WTC11 (cell line): ENCODE measurements at regions not wholly inside any gene's neighbourhood (a gene's known extent, or its start where the extent isn't known, plus 50 kb on each side); places are given as distances from the start of the nearest gene placed in this dataset.

Experiments used
- ATAC-seq: fragments of 200-7000 bp; cut with Tn5 transposase; 2 replicates; pipeline ENCODE4 v1.10.0; 2021; ENCODE audit warnings: mild to moderate bottlenecking, moderate library complexity
- CTCF ChIA-PET: fragments of 300-600 bp; sonication (Branson Sonifier 250); formaldehyde crosslinking; loops from one replicate; lab custom pipeline; 2021; ENCODE audit warnings: antibody characterized with exemption; lab: Charles Lee
- POLR2A ChIA-PET: fragments of 350-600 bp; sonication (Branson Sonifier 250); formaldehyde crosslinking; loops from one replicate; lab custom pipeline; 2021; ENCODE audit warnings: antibody characterized with exemption; lab: Charles Lee
- DNase-seq: peaks from one replicate; pipeline ENCODE4 v3.0.0; 2021; ENCODE audit warnings: low spot score
- H3K27ac Mint-ChIP-seq: 2 replicates; pipeline ENCODE4 v1.8.0; 2021; ENCODE audit warnings: mixed read lengths
- H3K27me3 Mint-ChIP-seq: 2 replicates; pipeline ENCODE4 v1.8.0; 2021; ENCODE audit warnings: low read depth, mild to moderate bottlenecking, moderate library complexity, mixed read lengths
- H3K36me3 Mint-ChIP-seq: 2 replicates; pipeline ENCODE4 v1.8.0; 2021; ENCODE audit warnings: mixed read lengths
- H3K4me1 Mint-ChIP-seq: 2 replicates; pipeline ENCODE4 v1.8.0; 2022; ENCODE audit warnings: mixed read lengths
- H3K4me3 Mint-ChIP-seq: 2 replicates; pipeline ENCODE4 v1.8.0; 2021; ENCODE audit warnings: mild to moderate bottlenecking, moderate library complexity, mixed read lengths
- H3K9me3 Mint-ChIP-seq: 2 replicates; pipeline ENCODE4 v1.8.0; 2021; ENCODE audit warnings: mixed read lengths
- ARID4B ChIP-seq: sonication (generic); formaldehyde crosslinking; IDR thresholded peaks from 2 replicates; pipeline ENCODE4 v1.8.0; 2023; ENCODE audit warnings: missing genetic modification reagents, mild to moderate bottlenecking, borderline replicate concordance
- CBFB ChIP-seq: sonication (generic); formaldehyde crosslinking; IDR thresholded peaks from 2 replicates; pipeline ENCODE4 v1.8.1; 2022; ENCODE audit warnings: mild to moderate bottlenecking, low read depth, missing genetic modification reagents
- CDX4 ChIP-seq: fragments of 250-450 bp; sonication (Bioruptor Pico); IDR thresholded peaks from 2 replicates; pipeline ENCODE4 v1.9.0; 2021; ENCODE audit warnings: moderate library complexity, mild to moderate bottlenecking, inconsistent platforms, borderline replicate concordance
- E2F4 ChIP-seq: sonication (generic); formaldehyde crosslinking; IDR thresholded peaks from 2 replicates; pipeline ENCODE4 v1.8.1; 2022; ENCODE audit warnings: low read depth, mild to moderate bottlenecking, moderate library complexity, missing genetic modification reagents, borderline replicate concordance
- EMX1 ChIP-seq: fragments of 250-450 bp; sonication (Bioruptor Pico); IDR thresholded peaks from 2 replicates; pipeline ENCODE4 v1.8.0; 2021; ENCODE audit warnings: mild to moderate bottlenecking
- ETV6 ChIP-seq: sonication (generic); formaldehyde crosslinking; IDR thresholded peaks from 2 replicates; pipeline ENCODE4 v1.8.1; 2022; ENCODE audit warnings: mild to moderate bottlenecking, missing genetic modification reagents
- FOXK1 ChIP-seq: sonication (generic); formaldehyde crosslinking; IDR thresholded peaks from 2 replicates; pipeline ENCODE4 v1.8.0; 2022; ENCODE audit warnings: mild to moderate bottlenecking, moderate library complexity, missing genetic modification reagents
- HMGA2 ChIP-seq: fragments of 250-450 bp; sonication (Bioruptor Pico); IDR thresholded peaks from 2 replicates; pipeline ENCODE4 v1.4.0; 2021; ENCODE audit warnings: mild to moderate bottlenecking, moderate library complexity
- IRF1 ChIP-seq: sonication (generic); formaldehyde crosslinking; IDR thresholded peaks from 2 replicates; pipeline ENCODE4 v1.8.0; 2023; ENCODE audit warnings: missing genetic modification reagents
- JUN ChIP-seq: sonication (generic); formaldehyde crosslinking; IDR thresholded peaks from 2 replicates; pipeline ENCODE4 v1.8.0; 2023; ENCODE audit warnings: mild to moderate bottlenecking, missing genetic modification reagents
- KAT7 ChIP-seq: sonication (generic); formaldehyde crosslinking; IDR thresholded peaks from 2 replicates; pipeline ENCODE4 v1.8.1; 2023; ENCODE audit warnings: missing genetic modification reagents, mild to moderate bottlenecking, borderline replicate concordance
- RELA ChIP-seq: sonication (generic); formaldehyde crosslinking; IDR thresholded peaks from 2 replicates; pipeline ENCODE4 v1.8.1; 2022; ENCODE audit warnings: missing genetic modification reagents, mild to moderate bottlenecking, borderline replicate concordance
- RORB ChIP-seq: fragments of 250-450 bp; sonication (Bioruptor Pico); IDR thresholded peaks from 2 replicates; pipeline ENCODE4 v1.9.0; 2021; ENCODE audit warnings: mild to moderate bottlenecking
- SOX15 ChIP-seq: fragments of 250-450 bp; sonication (Bioruptor Pico); IDR thresholded peaks from 2 replicates; pipeline ENCODE4 v1.9.0; 2021; ENCODE audit warnings: mild to moderate bottlenecking
- TEAD1 ChIP-seq: sonication (generic); formaldehyde crosslinking; IDR thresholded peaks from 2 replicates; pipeline ENCODE4 v1.8.0; 2022; ENCODE audit warnings: mild to moderate bottlenecking, missing genetic modification reagents
- TEAD4 ChIP-seq: sonication (generic); formaldehyde crosslinking; IDR thresholded peaks from 2 replicates; pipeline ENCODE4 v1.8.0; 2022; ENCODE audit warnings: mild to moderate bottlenecking, missing genetic modification reagents
- TP53 ChIP-seq: sonication (generic); formaldehyde crosslinking; IDR thresholded peaks from 2 replicates; pipeline ENCODE4 v1.8.1; 2023; ENCODE audit warnings: mild to moderate bottlenecking, missing genetic modification reagents
- USF1 ChIP-seq: sonication (generic); formaldehyde crosslinking; IDR thresholded peaks from 2 replicates; pipeline ENCODE4 v1.8.0; 2022; ENCODE audit warnings: mild to moderate bottlenecking, missing genetic modification reagents
- ZNF219 ChIP-seq: sonication (generic); formaldehyde crosslinking; IDR thresholded peaks from 2 replicates; pipeline ENCODE4 v1.8.0; 2023; ENCODE audit warnings: missing genetic modification reagents, mild to moderate bottlenecking, borderline replicate concordance
- ZNF416 ChIP-seq: fragments of 250-450 bp; sonication (Bioruptor Pico); IDR thresholded peaks from 2 replicates; pipeline ENCODE4 v1.9.0; 2021; ENCODE audit warnings: mild to moderate bottlenecking, inconsistent platforms
- ZNF512 ChIP-seq: sonication (generic); formaldehyde crosslinking; IDR thresholded peaks from 2 replicates; pipeline ENCODE4 v1.8.1; 2022; ENCODE audit warnings: missing genetic modification reagents, borderline replicate concordance

GRCh38 chr20:57790176-57790575 lies 80.4 kb upstream of the PMEPA1 start:
- TF ChIP-seq TP53 (CRISPR knock-in tag) (no peak), HMGA2 (no peak), TEAD1 (CRISPR knock-in tag) (no peak), TEAD4 (no peak), JUN (CRISPR knock-in tag) (no peak), CBFB (no peak), FOXK1 (no peak), CDX4 (no peak), E2F4 (no peak)
- H3K27ac Mint-ChIP-seq, result no peak overlapping the region
- POLR2A ChIA-PET, result interaction anchor here (0.6 kb wide), 1 partner anchor 1863 kb away, joined by 4 read pairs; no protein-coding TSS in a partner anchor
- H3K9me3 Mint-ChIP-seq, result peaks cover 8% of the 10 kb centered on the region
- CTCF ChIA-PET, result interaction anchor here (2.1 kb wide), 1 partner anchor 167 kb away, joined by 6 read pairs; no protein-coding TSS in a partner anchor
- DNase-seq (no peak), ATAC-seq (no peak)
- no peaks in the 10 kb centered on the region for H3K36me3 Mint-ChIP-seq
- H3K4me3 Mint-ChIP-seq, result no peak overlapping the region
- peaks cover 6% of the 10 kb centered on the region; the same call in 1 of the 2 replicates for H3K27me3 Mint-ChIP-seq
- peaks cover 9% of the 10 kb centered on the region for H3K4me1 Mint-ChIP-seq

GRCh38 chr20:57788936-57789613 lies 79.3 kb upstream of the PMEPA1 start:
- H3K36me3 Mint-ChIP-seq, result no peaks in the 10 kb centered on the region
- POLR2A ChIA-PET, result no interaction called here

More at GRCh38 chr20:57788936-57789613, 79.3 kb upstream of the PMEPA1 start:
- ATAC-seq (no peak), DNase-seq (no peak)
- TF ChIP-seq ZNF219 (CRISPR knock-in tag) (no peak), RORB (CRISPR knock-in tag) (no peak), IRF1 (CRISPR knock-in tag) (no peak), ZNF416 (no peak), ZNF512 (CRISPR knock-in tag) (no peak), SOX15 (CRISPR knock-in tag) (no peak), USF1 (CRISPR knock-in tag) (no peak), EMX1 (CRISPR knock-in tag) (no peak), ARID4B (CRISPR knock-in tag) (no peak), KAT7 (CRISPR knock-in tag) (no peak), RELA (CRISPR knock-in tag) (no peak), ETV6 (CRISPR knock-in tag) (no peak)
- CTCF ChIA-PET, result interaction anchor here (2.1 kb wide), 1 partner anchor 166 kb away, joined by 6 read pairs; no protein-coding TSS in a partner anchor
- Mint-ChIP-seq H3K4me1 (peaks cover 9% of the 10 kb centered on the region), H3K9me3 (peaks cover 8% of the 10 kb centered on the region), H3K4me3 (no peak overlapping the region), H3K27ac (no peak overlapping the region), H3K27me3 (peaks cover 6% of the 10 kb centered on the region; the same call in 1 of the 2 replicates)
